ENCODE measurements at regions not wholly inside any gene's neighbourhood (a gene's known extent, or its start where the extent isn't known, plus 50 kb on each side); places are given as distances from the start of the nearest gene placed in this dataset.

GRCh38 chr5:87940775-87941174 is 327.9 kb downstream of the TMEM161B start:
- TF ChIP-seq POLR2AphosphoS5 (IDR thresholded peaks at IDR 0.05) (no peak), POLR2A (IDR thresholded peaks at IDR 0.05) (no peak), CTCF (IDR thresholded peaks at IDR 0.05) (no peak)
